Gastroesophageal sphincter (tissue), 3 donors: ENCODE measurements at regions not wholly inside any gene's neighbourhood (a gene's known extent, or its start where the extent isn't known, plus 50 kb on each side); places are given as distances from the start of the nearest gene placed in this dataset.

ENCODE experiments used
- CTCF ChIP-seq, 4 experiments: fragments of 200-600 bp in 2 of 4; fragments of 450-650 bp in 2 of 4; sonication (generic) in 1 of 4; IDR thresholded peaks; one replicate each; pipeline ENCODE4 v1.5.1; 2017 to 2019; ENCODE audit warnings: antibody characterized with exemption in 4 of 4, mild to moderate bottlenecking in 2 of 4, moderate library complexity in 2 of 4
- POLR2A ChIP-seq, 2 donors: fragments of 450-650 bp; IDR thresholded peaks; one replicate each; pipeline ENCODE4 v1.6.1; 2017; ENCODE audit warnings: antibody characterized with exemption in 2 of 2, mild to moderate bottlenecking in 2 of 2, moderate library complexity in 1 of 2
- POLR2AphosphoS5 ChIP-seq: sonication (generic); formaldehyde crosslinking; IDR thresholded peaks from one replicate; pipeline ENCODE4 v1.6.1; 2017; ENCODE audit warnings: antibody characterized with exemption

GRCh38 chr2:103815731-103816130 is 1038.2 kb upstream of the POU3F3 start:
- TF ChIP-seq CTCF (IDR thresholded peaks at IDR 0.05) (no peak), POLR2AphosphoS5 (no peak), POLR2A (IDR thresholded peaks at IDR 0.05) (no peak)
